Large intestine (tissue), 3 donors: ENCODE measurements at regions not wholly inside any gene's neighbourhood (a gene's known extent, or its start where the extent isn't known, plus 50 kb on each side); places are given as distances from the start of the nearest gene placed in this dataset.

Experiments used
- DNase-seq, 2 donors: peaks; one replicate each; pipeline versions ENCODE4 v3.0.0 to v3.0.0-alpha.2; 2013
- H3K27ac ChIP-seq: one replicate; pipeline ENCODE4 v1.5.1; 2013; ENCODE audit warnings: low read length
- H3K27me3 ChIP-seq: 2 replicates; pipeline ENCODE4 v1.6.1; 2013; ENCODE audit warnings: low read length; ENCODE audit not compliant: control insufficient read depth, insufficient read depth
- H3K36me3 ChIP-seq: 2 replicates; pipeline ENCODE4 v1.6.1; 2013; ENCODE audit warnings: low read length; ENCODE audit not compliant: control insufficient read depth, insufficient read depth
- H3K4me1 ChIP-seq: one replicate; pipeline ENCODE4 v1.6.1; 2013; ENCODE audit warnings: low read length; ENCODE audit not compliant: control insufficient read depth, insufficient read depth
- H3K4me3 ChIP-seq: one replicate; pipeline ENCODE4 v1.5.1; 2013; ENCODE audit warnings: low read length
- H3K9me3 ChIP-seq: one replicate; pipeline ENCODE4 v1.6.1; 2013; ENCODE audit warnings: mild to moderate bottlenecking, low read depth, low read length, moderate library complexity; ENCODE audit not compliant: control insufficient read depth
- WGBS: methylation state at CpG from one replicate; pipeline ENCODE4 v1.1.5; 2013; ENCODE audit warnings: low lambda C conversion rate; ENCODE audit not compliant: insufficient coverage; 5-methylcytosine and 5-hydroxymethylcytosine counted together

GRCh38 chr18:78837754-78838153 lies 141.9 kb upstream of the SALL3 start:
- WGBS, result 80% methylated on average over 1 of the region's 14 CpGs
- Histone ChIP-seq H3K27ac (no peak overlapping the region), H3K27me3 (no peaks in the 10 kb centered on the region), H3K36me3 (no peaks in the 10 kb centered on the region), H3K4me3 (no peak overlapping the region), H3K4me1 (no peaks in the 10 kb centered on the region), H3K9me3 (peaks cover 5% of the 10 kb centered on the region)
- no peak for DNase-seq

GRCh38 chr18:78838183-78838582 lies 141.4 kb upstream of the SALL3 start:
- no CpG with 5 or more reads among the region's 7 CpGs for WGBS
- H3K27me3 ChIP-seq, result no peaks in the 10 kb centered on the region
- no peak overlapping the region for H3K27ac ChIP-seq

GRCh38 chr18:78849046-78849445 lies 130.6 kb upstream of the SALL3 start:
- H3K27ac ChIP-seq, result no peak overlapping the region
- peaks cover 7% of the 10 kb centered on the region for H3K9me3 ChIP-seq
- WGBS, result 83% methylated on average over 1 of the region's 5 CpGs
- no peaks in the 10 kb centered on the region for H3K27me3 ChIP-seq
- H3K4me1 ChIP-seq, result no peaks in the 10 kb centered on the region
- H3K36me3 ChIP-seq, result no peaks in the 10 kb centered on the region
- DNase-seq, result no peak
- no peak overlapping the region for H3K4me3 ChIP-seq

More at GRCh38 chr18:78838183-78838582, 141.4 kb upstream of the SALL3 start:
- Histone ChIP-seq H3K9me3 (peaks cover 5% of the 10 kb centered on the region), H3K36me3 (no peaks in the 10 kb centered on the region), H3K4me3 (no peak overlapping the region), H3K4me1 (no peaks in the 10 kb centered on the region)
- DNase-seq, result no peak

GRCh38 chr18:78849458-78849857 lies 130.2 kb upstream of the SALL3 start:
- no peak for DNase-seq
- Histone ChIP-seq H3K9me3 (peaks cover 7% of the 10 kb centered on the region), H3K27me3 (no peaks in the 10 kb centered on the region), H3K27ac (no peak overlapping the region), H3K4me1 (no peaks in the 10 kb centered on the region), H3K36me3 (no peaks in the 10 kb centered on the region), H3K4me3 (no peak overlapping the region)
- no CpG with 5 or more reads among the region's 2 CpGs for WGBS

- H3K27me3 ChIP-seq, result no peaks in the 10 kb centered on the region
- H3K36me3 ChIP-seq, result no peaks in the 10 kb centered on the region
- peaks cover 20% of the 10 kb centered on the region for H3K9me3 ChIP-seq
- WGBS, result 100% methylated on average over 1 of the region's 3 CpGs
- no peak for DNase-seq
- no peak overlapping the region for H3K4me3 ChIP-seq
- H3K4me1 ChIP-seq, result no peaks in the 10 kb centered on the region
- no peak overlapping the region for H3K27ac ChIP-seq
Measured at GRCh38 chr18:78853341-78853740, 126.3 kb upstream of the SALL3 start.

- no peak overlapping the region for H3K4me3 ChIP-seq
Measured at GRCh38 chr18:78855188-78855587, 124.4 kb upstream of the SALL3 start.

GRCh38 chr18:78856569-78857313 lies 122.9 kb upstream of the SALL3 start:
- H3K4me1 ChIP-seq, result no peaks in the 10 kb centered on the region
- WGBS, result no CpG with 5 or more reads among the region's 50 CpGs

More at GRCh38 chr18:78855188-78855587, 124.4 kb upstream of the SALL3 start:
- Histone ChIP-seq H3K27ac (no peak overlapping the region), H3K27me3 (peaks cover 3% of the 10 kb centered on the region), H3K36me3 (no peaks in the 10 kb centered on the region), H3K4me1 (no peaks in the 10 kb centered on the region), H3K9me3 (peaks cover 15% of the 10 kb centered on the region)
- WGBS, result no CpG with 5 or more reads among the region's 4 CpGs
- DNase-seq, result no peak

GRCh38 chr18:78857314-78858150 lies 122.1 kb upstream of the SALL3 start:
- Histone ChIP-seq H3K36me3 (no peaks in the 10 kb centered on the region), H3K4me3 (no peak overlapping the region), H3K9me3 (peaks cover 15% of the 10 kb centered on the region), H3K27ac (no peak overlapping the region), H3K4me1 (no peaks in the 10 kb centered on the region), H3K27me3 (peaks cover 3% of the 10 kb centered on the region)
- no peak for DNase-seq
- no CpG with 5 or more reads among the region's 42 CpGs for WGBS

More at GRCh38 chr18:78856569-78857313, 122.9 kb upstream of the SALL3 start:
- Histone ChIP-seq H3K4me3 (no peak overlapping the region), H3K36me3 (no peaks in the 10 kb centered on the region), H3K27me3 (peaks cover 3% of the 10 kb centered on the region), H3K9me3 (peaks cover 15% of the 10 kb centered on the region), H3K27ac (no peak overlapping the region)
- no peak for DNase-seq

GRCh38 chr18:78859686-78860085 lies 119.9 kb upstream of the SALL3 start:
- no CpG with 5 or more reads among the region's 11 CpGs for WGBS
- Histone ChIP-seq H3K27me3 (peaks cover 3% of the 10 kb centered on the region), H3K4me3 (no peak overlapping the region), H3K4me1 (no peaks in the 10 kb centered on the region), H3K9me3 (peaks cover 13% of the 10 kb centered on the region), H3K36me3 (no peaks in the 10 kb centered on the region), H3K27ac (no peak overlapping the region)
- no peak for DNase-seq

- no CpG with 5 or more reads among the region's 11 CpGs for WGBS
- peaks cover 13% of the 10 kb centered on the region for H3K9me3 ChIP-seq
Measured at GRCh38 chr18:78860117-78860516, 119.5 kb upstream of the SALL3 start.

More at GRCh38 chr18:78860117-78860516, 119.5 kb upstream of the SALL3 start:
- H3K4me3 ChIP-seq, result no peak overlapping the region
- H3K27ac ChIP-seq, result no peak overlapping the region
- H3K36me3 ChIP-seq, result no peaks in the 10 kb centered on the region
- H3K4me1 ChIP-seq, result no peaks in the 10 kb centered on the region
- no peak for DNase-seq
- H3K27me3 ChIP-seq, result peaks cover 3% of the 10 kb centered on the region
